Natural killer cell treated with Interleukin-12 subunit alpha and Interleukin-12 subunit beta and Interleukin-15 and Interleukin-18, amount 100 ng/mL, for 72 hours (primary cell): ENCODE measurements at regions not wholly inside any gene's neighbourhood (a gene's known extent, or its start where the extent isn't known, plus 50 kb on each side); places are given as distances from the start of the nearest gene placed in this dataset.

Source experiments
- ATAC-seq, 2 donors: fragments of 150-1000 bp; cut with Tn5 transposase in 1 of 2; sonication (Bioruptor Pico), chemical (Tn5 transposase) in 1 of 2; 2 replicates each; pipeline ENCODE4 v1.10.0; 2021
- DNase-seq: peaks from one replicate; pipeline ENCODE4 v3.0.0; 2022; ENCODE audit warnings: low spot score
- H3K27ac Mint-ChIP-seq, 2 donors: 1 replicate in 1 of 2; 2 replicates in 1 of 2; pipeline ENCODE4 v1.8.0; 2022; ENCODE audit warnings: mixed read lengths in 2 of 2, mild to moderate bottlenecking in 1 of 2, moderate library complexity in 1 of 2
- H3K27me3 Mint-ChIP-seq, 2 donors: 1 replicate in 1 of 2; 2 replicates in 1 of 2; pipeline ENCODE4 v1.8.0; 2022; ENCODE audit warnings: mixed read lengths in 2 of 2
- H3K36me3 Mint-ChIP-seq: one replicate; pipeline ENCODE4 v1.8.0; 2022; ENCODE audit warnings: mixed read lengths
- H3K4me1 Mint-ChIP-seq, 2 donors: 1 replicate in 1 of 2; 2 replicates in 1 of 2; pipeline ENCODE4 v1.8.0; 2022; ENCODE audit warnings: low read depth in 2 of 2, mixed read lengths in 2 of 2, mild to moderate bottlenecking in 1 of 2
- H3K4me3 Mint-ChIP-seq: one replicate; pipeline ENCODE4 v1.8.0; 2022; ENCODE audit warnings: mixed read lengths
- H3K9me3 Mint-ChIP-seq: 2 replicates; pipeline ENCODE4 v1.8.0; 2022; ENCODE audit warnings: mixed read lengths

- no peaks in the 10 kb centered on the region for H3K9me3 Mint-ChIP-seq
- H3K4me1 Mint-ChIP-seq: no peaks in the 10 kb centered on the region
- DNase-seq: no peak
- no peak overlapping the region for H3K27ac Mint-ChIP-seq
- no peaks in the 10 kb centered on the region for H3K36me3 Mint-ChIP-seq
- H3K27me3 Mint-ChIP-seq: peaks cover 5 to 17% of the 10 kb centered on the region in 2 donors
- no peak overlapping the region for H3K4me3 Mint-ChIP-seq
- ATAC-seq: no peak
Observed at GRCh38 chr16:55380485-55380884, 56.5 kb downstream of the IRX6 start.

- DNase-seq: no peak
- ATAC-seq: no peak
- no peaks in the 10 kb centered on the region for H3K36me3 Mint-ChIP-seq
- H3K27me3 Mint-ChIP-seq: peaks cover 2 to 17% of the 10 kb centered on the region in 2 donors
- H3K4me1 Mint-ChIP-seq: no peaks in the 10 kb centered on the region
- H3K27ac Mint-ChIP-seq: no peak overlapping the region
- no peaks in the 10 kb centered on the region for H3K9me3 Mint-ChIP-seq
- no peak overlapping the region for H3K4me3 Mint-ChIP-seq
Observed at GRCh38 chr16:55384288-55385247, 60.6 kb downstream of the IRX6 start.

GRCh38 chr16:55385359-55385758 lies 61.4 kb downstream of the IRX6 start:
- H3K4me1 Mint-ChIP-seq: no peaks in the 10 kb centered on the region
- no peak for ATAC-seq
- no peak for DNase-seq
- no peaks in the 10 kb centered on the region for H3K9me3 Mint-ChIP-seq
- no peak overlapping the region for H3K4me3 Mint-ChIP-seq
- H3K36me3 Mint-ChIP-seq: no peaks in the 10 kb centered on the region
- no peak overlapping the region for H3K27ac Mint-ChIP-seq
- H3K27me3 Mint-ChIP-seq: peaks cover under 1 to 17% of the 10 kb centered on the region in 2 donors

GRCh38 chr16:55386534-55387296 lies 62.7 kb downstream of the IRX6 start:
- no peak overlapping the region for H3K27ac Mint-ChIP-seq
- ATAC-seq (no peak), DNase-seq (no peak)
- H3K4me1 Mint-ChIP-seq: no peaks in the 10 kb centered on the region
- no peak overlapping the region for H3K4me3 Mint-ChIP-seq
- peaks cover 0 to 12% of the 10 kb centered on the region in 2 donors for H3K27me3 Mint-ChIP-seq
- H3K9me3 Mint-ChIP-seq: no peaks in the 10 kb centered on the region
- H3K36me3 Mint-ChIP-seq: no peaks in the 10 kb centered on the region

GRCh38 chr16:55388131-55388862 lies 64.3 kb downstream of the IRX6 start:
- Mint-ChIP-seq H3K36me3 (no peaks in the 10 kb centered on the region), H3K27me3 (peaks cover 0 to 9% of the 10 kb centered on the region in 2 donors), H3K9me3 (no peaks in the 10 kb centered on the region), H3K4me3 (no peak overlapping the region), H3K4me1 (no peaks in the 10 kb centered on the region), H3K27ac (no peak overlapping the region)
- DNase-seq: no peak
- no peak for ATAC-seq

- ATAC-seq (peak in 1 of 2 donors; percentile 20), DNase-seq (no peak)
- no peaks in the 10 kb centered on the region for H3K9me3 Mint-ChIP-seq
- no peaks in the 10 kb centered on the region for H3K27me3 Mint-ChIP-seq
- no peak overlapping the region for H3K27ac Mint-ChIP-seq
- H3K4me1 Mint-ChIP-seq: no peaks in the 10 kb centered on the region
- H3K36me3 Mint-ChIP-seq: no peaks in the 10 kb centered on the region
- H3K4me3 Mint-ChIP-seq: no peak overlapping the region
Observed at GRCh38 chr16:55389426-55390073, 65.5 kb downstream of the IRX6 start.

- Mint-ChIP-seq H3K27me3 (no peaks in the 10 kb centered on the region), H3K27ac (no peak overlapping the region), H3K9me3 (no peaks in the 10 kb centered on the region)
Observed at GRCh38 chr16:55390630-55391237, 66.7 kb downstream of the IRX6 start.

GRCh38 chr16:55391760-55392375 lies 67.9 kb downstream of the IRX6 start:
- no peak overlapping the region for H3K27ac Mint-ChIP-seq
- no peak for ATAC-seq
- H3K27me3 Mint-ChIP-seq: no peaks in the 10 kb centered on the region
- H3K9me3 Mint-ChIP-seq: no peaks in the 10 kb centered on the region
- no peak overlapping the region for H3K4me3 Mint-ChIP-seq
- DNase-seq: no peak
- H3K36me3 Mint-ChIP-seq: no peaks in the 10 kb centered on the region
- no peaks in the 10 kb centered on the region for H3K4me1 Mint-ChIP-seq

More at GRCh38 chr16:55390630-55391237, 66.7 kb downstream of the IRX6 start:
- DNase-seq: no peak
- Mint-ChIP-seq H3K4me1 (no peaks in the 10 kb centered on the region), H3K4me3 (no peak overlapping the region), H3K36me3 (no peaks in the 10 kb centered on the region)
- no peak for ATAC-seq

GRCh38 chr16:55392701-55393100 lies 68.7 kb downstream of the IRX6 start:
- no peak overlapping the region for H3K4me3 Mint-ChIP-seq
- ATAC-seq: no peak
- H3K9me3 Mint-ChIP-seq: no peaks in the 10 kb centered on the region
- H3K27me3 Mint-ChIP-seq: no peaks in the 10 kb centered on the region
- DNase-seq: no peak
- no peaks in the 10 kb centered on the region for H3K4me1 Mint-ChIP-seq
- H3K27ac Mint-ChIP-seq: no peak overlapping the region
- no peaks in the 10 kb centered on the region for H3K36me3 Mint-ChIP-seq

GRCh38 chr16:55393991-55394390 lies 70.0 kb downstream of the IRX6 start:
- Mint-ChIP-seq H3K27me3 (no peaks in the 10 kb centered on the region), H3K9me3 (no peaks in the 10 kb centered on the region), H3K4me3 (no peak overlapping the region), H3K4me1 (no peaks in the 10 kb centered on the region), H3K27ac (no peak overlapping the region), H3K36me3 (no peaks in the 10 kb centered on the region)
- ATAC-seq (no peak), DNase-seq (no peak)

GRCh38 chr16:55398762-55399161 lies 74.8 kb downstream of the IRX6 start:
- no peak overlapping the region for H3K4me3 Mint-ChIP-seq
- no peak for DNase-seq
- ATAC-seq: no peak
- no peaks in the 10 kb centered on the region for H3K9me3 Mint-ChIP-seq
- H3K27me3 Mint-ChIP-seq: peaks cover 8 to 16% of the 10 kb centered on the region in 2 donors
- no peaks in the 10 kb centered on the region for H3K4me1 Mint-ChIP-seq
- no peaks in the 10 kb centered on the region for H3K36me3 Mint-ChIP-seq
- H3K27ac Mint-ChIP-seq: no peak overlapping the region

GRCh38 chr16:55399911-55400310 lies 75.9 kb downstream of the IRX6 start:
- H3K4me3 Mint-ChIP-seq: no peak overlapping the region

More at GRCh38 chr16:55399911-55400310, 75.9 kb downstream of the IRX6 start:
- Mint-ChIP-seq H3K4me1 (no peaks in the 10 kb centered on the region), H3K27me3 (peaks cover 11 to 22% of the 10 kb centered on the region in 2 donors), H3K36me3 (no peaks in the 10 kb centered on the region), H3K9me3 (no peaks in the 10 kb centered on the region), H3K27ac (no peak overlapping the region)
- DNase-seq: no peak
- ATAC-seq: no peak
